SU-DHL-6 (cell line): ENCODE measurements at regions not wholly inside any gene's neighbourhood (a gene's known extent, or its start where the extent isn't known, plus 50 kb on each side); places are given as distances from the start of the nearest gene placed in this dataset.

ENCODE experiments used
- H2AFZ ChIP-seq: fragments of 200-600 bp; sonication (generic); 2 replicates; pipeline ENCODE4 v1.6.1; 2014; ENCODE audit warnings: low read depth, mild to moderate bottlenecking, moderate library complexity, mixed read lengths, antibody characterized with exemption, low read length; ENCODE audit not compliant: severe bottlenecking
- H3F3A ChIP-seq: fragments of 200-600 bp; shearing (Covaris generic); 2 replicates; pipeline ENCODE4 v1.6.0; 2016; ENCODE audit warnings: antibody characterized with exemption, mild to moderate bottlenecking; ENCODE audit not compliant: insufficient read depth
- H3K27ac ChIP-seq: fragments of 200-600 bp; sonication (generic); 2 replicates; pipeline ENCODE4 v1.5.1; 2016; ENCODE audit warnings: low read depth, mild to moderate bottlenecking, low read length, moderate library complexity, mixed read lengths
- H3K27me3 ChIP-seq: fragments of 200-600 bp; sonication (generic), shearing (Covaris generic); 2 replicates; pipeline ENCODE4 v1.6.0; 2014; ENCODE audit warnings: mild to moderate bottlenecking, low read length
- H3K36me3 ChIP-seq: fragments of 200-600 bp; sonication (generic); 2 replicates; pipeline ENCODE4 v1.6.1; 2014; ENCODE audit warnings: mild to moderate bottlenecking, low read length, mixed read lengths
- H3K4me2 ChIP-seq: fragments of 300-600, 200-600 bp; shearing (Covaris generic), sonication (generic); 2 replicates; pipeline ENCODE4 v1.6.0; 2014; ENCODE audit warnings: low read length, low read depth, mild to moderate bottlenecking; ENCODE audit not compliant: poor library complexity, severe bottlenecking
- H3K4me3 ChIP-seq: fragments of 200-600 bp; sonication (generic); 2 replicates; pipeline ENCODE4 v1.5.1; 2014; ENCODE audit warnings: antibody characterized with exemption, low read length, mild to moderate bottlenecking, mixed read lengths; ENCODE audit not compliant: insufficient read depth, poor library complexity, severe bottlenecking
- H3K79me2 ChIP-seq: fragments of 200-600 bp; sonication (generic); 2 replicates; pipeline ENCODE4 v1.6.1; 2014; ENCODE audit warnings: mild to moderate bottlenecking, low read length, moderate library complexity; ENCODE audit not compliant: insufficient read depth
- H3K9ac ChIP-seq: fragments of 200-600 bp; sonication (generic); 2 replicates; pipeline ENCODE4 v1.7.0; 2014; ENCODE audit warnings: mild to moderate bottlenecking, low read length
- H3K9me2 ChIP-seq: fragments of 200-600 bp; sonication (generic); replicated peaks from 2 replicates; pipeline ENCODE4 v1.6.1; 2014; ENCODE audit warnings: low read length; ENCODE audit not compliant: insufficient read depth
- H3K9me3 ChIP-seq: fragments of 200-600 bp; sonication (generic); 2 replicates; pipeline ENCODE4 v1.6.1; 2014; ENCODE audit warnings: low read length, mixed read lengths; ENCODE audit not compliant: insufficient read depth
- H4K20me1 ChIP-seq: fragments of 200-600 bp; sonication (generic); 2 replicates; pipeline ENCODE4 v1.6.1; 2014; ENCODE audit warnings: low read depth, mild to moderate bottlenecking, antibody characterized with exemption, low read length, moderate library complexity, mixed read lengths
- CTCF ChIP-seq: fragments of 200-600 bp; sonication (generic); IDR thresholded peaks from one replicate; pipeline ENCODE4 v1.5.1; 2017; ENCODE audit warnings: antibody characterized with exemption, mild to moderate bottlenecking, low read length, moderate library complexity; ENCODE audit not compliant: insufficient read depth, poor library complexity, severe bottlenecking
- EZH2phosphoT487 ChIP-seq: fragments of 200-600 bp; sonication (generic), shearing (Covaris generic); conservative IDR thresholded peaks from 2 replicates; pipeline ENCODE4 v1.6.1; 2018; ENCODE audit warnings: mild to moderate bottlenecking, antibody characterized with exemption, low read length, moderate library complexity, mixed read lengths

- no peak overlapping the region for H3K27ac ChIP-seq
- H3K4me3 ChIP-seq = no peak overlapping the region
- TF ChIP-seq CTCF (no peak), EZH2phosphoT487 (no peak)
- no peak overlapping the region for H3K4me2 ChIP-seq
- H3K9me2 ChIP-seq = no peaks in the 10 kb centered on the region
- no peaks in the 10 kb centered on the region for H3F3A ChIP-seq
- no peaks in the 10 kb centered on the region for H3K27me3 ChIP-seq
- no peak overlapping the region for H3K9ac ChIP-seq
- H2AFZ ChIP-seq = no peak overlapping the region
- no peaks in the 10 kb centered on the region for H3K36me3 ChIP-seq
- no peaks in the 10 kb centered on the region for H3K79me2 ChIP-seq
- no peaks in the 10 kb centered on the region for H4K20me1 ChIP-seq
- H3K9me3 ChIP-seq = no peaks in the 10 kb centered on the region
Observed at GRCh38 chr14:61627612-61628011, 67.7 kb upstream of the HIF1A start.

- H3K9ac ChIP-seq = no peak overlapping the region
- H3K27ac ChIP-seq = no peak overlapping the region
- no peaks in the 10 kb centered on the region for H4K20me1 ChIP-seq
- H3K9me2 ChIP-seq = no peaks in the 10 kb centered on the region
- H3K4me3 ChIP-seq = no peak overlapping the region
- H2AFZ ChIP-seq = no peak overlapping the region
- H3K79me2 ChIP-seq = no peaks in the 10 kb centered on the region
- no peaks in the 10 kb centered on the region for H3K9me3 ChIP-seq
- no peaks in the 10 kb centered on the region for H3F3A ChIP-seq
- no peaks in the 10 kb centered on the region for H3K27me3 ChIP-seq
- no peaks in the 10 kb centered on the region for H3K36me3 ChIP-seq
- TF ChIP-seq EZH2phosphoT487 (no peak), CTCF (no peak)
- H3K4me2 ChIP-seq = no peak overlapping the region
Observed at GRCh38 chr14:61628016-61628725, 67.1 kb upstream of the HIF1A start.

GRCh38 chr14:61630399-61631044 lies 64.8 kb upstream of the HIF1A start:
- H3K27ac ChIP-seq = no peak overlapping the region
- no peaks in the 10 kb centered on the region for H3K36me3 ChIP-seq
- H3F3A ChIP-seq = no peaks in the 10 kb centered on the region
- H3K9me2 ChIP-seq = no peaks in the 10 kb centered on the region
- no peaks in the 10 kb centered on the region for H3K79me2 ChIP-seq
- TF ChIP-seq CTCF (no peak), EZH2phosphoT487 (no peak)
- H3K4me2 ChIP-seq = no peak overlapping the region
- no peaks in the 10 kb centered on the region for H4K20me1 ChIP-seq
- H3K9ac ChIP-seq = no peak overlapping the region
- no peak overlapping the region for H2AFZ ChIP-seq
- no peaks in the 10 kb centered on the region for H3K9me3 ChIP-seq
- no peaks in the 10 kb centered on the region for H3K27me3 ChIP-seq
- no peak overlapping the region for H3K4me3 ChIP-seq
